GM12874 (cell line): ENCODE measurements at regions not wholly inside any gene's neighbourhood (a gene's known extent, or its start where the extent isn't known, plus 50 kb on each side); places are given as distances from the start of the nearest gene placed in this dataset.

Source experiments
- CTCF ChIP-seq: IDR thresholded peaks from 2 replicates; pipeline ENCODE4 v1.5.1; 2011; ENCODE audit warnings: low read depth, mild to moderate bottlenecking, control low read depth, low read length, moderate library complexity; ENCODE audit not compliant: insufficient read depth

GRCh38 chr16:51392521-51393187, 241.6 kb upstream of the SALL1 start:
- TF ChIP-seq CTCF, result no peak

- no peak for TF ChIP-seq CTCF
These were observed 240.9 kb upstream of the SALL1 start for GRCh38 chr16:51391798-51392511.

- no peak for TF ChIP-seq CTCF
These were observed 239.8 kb upstream of the SALL1 start for GRCh38 chr16:51390877-51391276.

- TF ChIP-seq CTCF, result no peak
These were observed 238.8 kb upstream of the SALL1 start for GRCh38 chr16:51389881-51390280.

GRCh38 chr16:51388516-51388951, 237.5 kb upstream of the SALL1 start:
- no peak for TF ChIP-seq CTCF

GRCh38 chr16:51383909-51384308, 232.8 kb upstream of the SALL1 start:
- TF ChIP-seq CTCF, result no peak

- no peak for TF ChIP-seq CTCF
These were observed 231.9 kb upstream of the SALL1 start for GRCh38 chr16:51382940-51383339.
